LNCaP clone FGC (cell line): ENCODE measurements at regions not wholly inside any gene's neighbourhood (a gene's known extent, or its start where the extent isn't known, plus 50 kb on each side); places are given as distances from the start of the nearest gene placed in this dataset.
A peak's percentile ranks its signal among the peaks of the same experiment; 100 is the strongest.
"Not testable (repeated sequence)": the region's sequence is repeated elsewhere in the genome, so short reads cannot be mapped to it uniquely, and the experiment has no call there.

ENCODE experiments used
- DNase-seq: peaks from one replicate; pipeline ENCODE4 v3.0.0-alpha.2; 2011; ENCODE audit warnings: low read depth
- H3K4me3 ChIP-seq: 2 replicates; pipeline ENCODE4 v1.5.1; 2011; ENCODE audit warnings: mild to moderate bottlenecking, low read depth, low read length, control low read depth
- TF ChIP-seq, protein P1 (sequence below): IDR thresholded peaks from 2 replicates; pipeline ENCODE4 v1.5.1; 2012; ENCODE audit warnings: mild to moderate bottlenecking; ENCODE audit not compliant: control insufficient read depth, insufficient read depth; ENCODE audit errors: extremely low read depth

DNA sequence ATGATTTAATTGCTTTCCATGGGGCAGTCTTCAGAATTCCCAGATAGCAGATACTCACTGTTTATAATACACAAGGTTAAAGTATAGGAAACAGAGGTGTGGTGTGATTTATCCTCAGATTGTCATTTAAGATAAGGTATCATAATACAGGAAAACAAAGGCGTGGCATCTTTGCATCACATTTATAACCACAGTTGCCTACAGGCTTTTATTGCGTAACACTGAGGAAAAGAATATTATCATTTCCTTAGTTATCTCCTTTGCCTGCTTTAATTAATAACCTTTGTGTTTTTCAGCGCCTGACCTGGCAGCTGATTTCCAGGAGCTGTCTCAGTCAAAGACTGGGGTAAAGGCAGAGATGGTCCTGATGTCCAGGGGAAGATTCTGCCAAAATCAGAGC lies 68.8 kb downstream of the SSX7 start:
- TF ChIP-seq, protein P1, sequence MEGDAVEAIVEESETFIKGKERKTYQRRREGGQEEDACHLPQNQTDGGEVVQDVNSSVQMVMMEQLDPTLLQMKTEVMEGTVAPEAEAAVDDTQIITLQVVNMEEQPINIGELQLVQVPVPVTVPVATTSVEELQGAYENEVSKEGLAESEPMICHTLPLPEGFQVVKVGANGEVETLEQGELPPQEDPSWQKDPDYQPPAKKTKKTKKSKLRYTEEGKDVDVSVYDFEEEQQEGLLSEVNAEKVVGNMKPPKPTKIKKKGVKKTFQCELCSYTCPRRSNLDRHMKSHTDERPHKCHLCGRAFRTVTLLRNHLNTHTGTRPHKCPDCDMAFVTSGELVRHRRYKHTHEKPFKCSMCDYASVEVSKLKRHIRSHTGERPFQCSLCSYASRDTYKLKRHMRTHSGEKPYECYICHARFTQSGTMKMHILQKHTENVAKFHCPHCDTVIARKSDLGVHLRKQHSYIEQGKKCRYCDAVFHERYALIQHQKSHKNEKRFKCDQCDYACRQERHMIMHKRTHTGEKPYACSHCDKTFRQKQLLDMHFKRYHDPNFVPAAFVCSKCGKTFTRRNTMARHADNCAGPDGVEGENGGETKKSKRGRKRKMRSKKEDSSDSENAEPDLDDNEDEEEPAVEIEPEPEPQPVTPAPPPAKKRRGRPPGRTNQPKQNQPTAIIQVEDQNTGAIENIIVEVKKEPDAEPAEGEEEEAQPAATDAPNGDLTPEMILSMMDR: no peak
- no peak overlapping the region for H3K4me3 ChIP-seq

DNA sequence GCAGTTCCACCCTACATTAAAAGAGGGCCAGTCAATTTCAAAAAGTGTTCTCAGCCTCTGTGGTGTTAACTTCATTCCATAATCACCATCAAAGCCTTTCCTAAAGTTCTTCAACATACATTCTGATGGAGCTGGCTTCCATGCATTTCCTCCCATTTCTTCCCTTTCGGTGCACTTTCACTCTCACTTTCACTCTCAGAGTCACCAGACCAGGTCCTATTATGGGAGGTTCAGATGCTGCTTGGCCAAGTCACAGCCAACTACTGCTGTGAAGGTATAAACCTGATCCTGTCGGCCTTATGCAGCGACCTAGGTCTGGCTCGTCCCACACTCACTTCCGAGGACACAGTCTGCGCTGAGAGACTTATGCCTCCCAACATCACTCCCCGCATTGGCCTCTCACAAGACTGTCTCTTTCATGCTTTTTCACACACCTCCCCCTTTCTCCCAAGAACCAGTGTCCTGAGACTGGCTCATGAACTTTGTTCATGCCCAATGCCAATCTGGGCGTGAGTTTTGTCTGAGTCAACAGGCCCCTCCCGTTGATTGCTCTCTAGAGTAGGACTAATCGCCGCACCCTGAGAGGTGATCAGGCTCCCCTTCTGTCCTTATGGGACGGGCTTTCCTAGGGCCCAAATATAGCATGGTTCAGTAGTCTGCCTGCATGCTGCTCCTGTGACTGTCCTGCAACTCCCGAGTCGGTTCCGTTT lies 60.8 kb upstream of the XAGE1B start:
- TF ChIP-seq, protein P1: no peak
- no peak overlapping the region for H3K4me3 ChIP-seq
- no peak for DNase-seq

More for the DNA sequence above, 68.8 kb downstream of the SSX7 start:
- DNase-seq: no peak

GRCh38 chrX:52576946-52577345 lies 60.1 kb upstream of the XAGE1B start:
- DNase-seq: no peak
- no peak overlapping the region for H3K4me3 ChIP-seq
- TF ChIP-seq, protein P1: no peak

DNA sequence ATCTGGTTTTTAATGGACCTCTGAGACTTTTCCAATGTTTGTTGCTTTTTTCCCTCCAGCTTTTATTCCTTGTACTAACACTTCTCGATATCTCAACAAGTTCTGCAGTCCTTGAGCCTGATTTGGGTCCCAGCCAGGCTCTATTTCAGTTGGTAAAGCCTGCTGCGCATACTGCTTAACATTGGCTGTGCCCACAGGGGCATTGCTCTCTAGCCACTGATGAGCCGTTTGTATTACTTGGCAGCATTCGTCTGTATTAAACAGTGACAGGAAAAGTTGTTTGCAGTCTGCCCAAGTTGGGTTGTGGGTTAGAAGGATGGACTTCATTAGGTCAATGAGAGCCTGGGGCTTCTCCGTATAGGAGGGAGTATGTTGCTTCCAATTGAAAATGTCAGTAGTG lies 59.6 kb upstream of the XAGE1B start:
- no peak for DNase-seq
- TF ChIP-seq, protein P1: no peak
- no peak overlapping the region for H3K4me3 ChIP-seq

GRCh38 chrX:52574416-52575275 lies 57.8 kb upstream of the XAGE1B start:
- no peak overlapping the region for H3K4me3 ChIP-seq
- DNase-seq: peak; percentile 30
- TF ChIP-seq, protein P1: peak; percentile 69

DNA sequence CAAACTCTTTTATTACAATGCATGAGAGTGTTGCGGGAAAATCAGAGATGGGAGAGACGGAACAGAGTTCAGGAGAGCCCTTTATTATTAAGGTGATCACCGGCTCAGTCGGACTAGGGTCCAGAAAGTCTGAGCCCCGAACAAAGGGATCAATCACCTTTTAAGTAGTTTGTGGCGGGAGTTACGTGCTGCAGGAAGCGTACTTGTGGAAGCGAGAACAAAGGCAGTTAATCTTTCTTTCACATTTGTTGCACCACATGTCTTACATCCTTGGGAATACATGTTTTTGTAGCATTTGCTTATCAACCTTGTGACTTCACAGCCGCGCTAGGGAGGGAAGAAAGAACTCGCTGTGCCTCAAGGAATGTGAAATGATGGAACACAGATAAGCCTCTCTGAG lies 51.3 kb upstream of the XAGE1B start:
- H3K4me3 ChIP-seq, DNase-seq: not testable (repeated sequence)
